Activated T-cell treated with anti-CD3 and anti-CD28 coated beads, Interleukin-2, amount 50 U/mL, for 24 hours (primary cell): ENCODE measurements at regions not wholly inside any gene's neighbourhood (a gene's known extent, or its start where the extent isn't known, plus 50 kb on each side); places are given as distances from the start of the nearest gene placed in this dataset.

ENCODE experiments used
- DNase-seq: peaks from one replicate; pipeline ENCODE4 v3.0.0-alpha.2; 2020
- H3K27ac Mint-ChIP-seq: 2 replicates; pipeline ENCODE4 v1.8.0; 2020; ENCODE audit warnings: mild to moderate bottlenecking, mixed read lengths
- H3K27me3 Mint-ChIP-seq: 2 replicates; pipeline ENCODE4 v1.8.0; 2020; ENCODE audit warnings: mixed read lengths
- H3K36me3 Mint-ChIP-seq: 2 replicates; pipeline ENCODE4 v1.8.0; 2020; ENCODE audit warnings: low read depth, mixed read lengths
- H3K4me1 Mint-ChIP-seq: 2 replicates; pipeline ENCODE4 v1.8.0; 2020; ENCODE audit warnings: low read depth, mixed read lengths
- H3K4me3 Mint-ChIP-seq: 2 replicates; pipeline ENCODE4 v1.8.0; 2020; ENCODE audit warnings: mild to moderate bottlenecking, moderate library complexity, mixed read lengths
- H3K9me3 Mint-ChIP-seq: 2 replicates; pipeline ENCODE4 v1.8.0; 2020; ENCODE audit warnings: mixed read lengths

DNA sequence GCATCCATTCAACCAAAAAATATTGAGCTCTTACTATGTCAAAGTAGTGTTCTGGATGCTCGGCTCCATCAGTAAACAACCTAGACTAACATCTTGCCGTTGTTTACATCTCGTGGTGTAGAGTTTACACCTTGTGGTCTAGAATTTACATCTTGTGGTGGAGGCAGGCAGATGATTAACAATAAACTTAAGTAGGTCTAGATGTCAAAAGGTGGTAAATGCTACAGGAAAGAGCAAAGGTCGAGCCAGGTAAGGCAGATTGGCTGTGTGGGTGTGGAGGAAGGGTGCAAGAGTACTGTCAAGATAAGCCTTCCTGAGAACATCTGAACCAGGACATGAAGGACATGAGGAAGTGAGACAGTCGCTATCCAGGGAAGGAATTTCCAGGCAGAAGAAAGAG lies 88.4 kb upstream of the ESR1 start:
- Mint-ChIP-seq H3K27ac (no peak overlapping the region), H3K36me3 (peaks cover under 1% of the 10 kb centered on the region), H3K4me1 (peaks cover 16% of the 10 kb centered on the region), H3K4me3 (no peak overlapping the region), H3K27me3 (peaks cover 20% of the 10 kb centered on the region), H3K9me3 (peaks cover 5% of the 10 kb centered on the region)
- no peak for DNase-seq

GRCh38 chr6:151721146-151721545 lies 86.3 kb upstream of the ESR1 start:
- Mint-ChIP-seq H3K4me3 (no peak overlapping the region), H3K9me3 (no peaks in the 10 kb centered on the region), H3K4me1 (peaks cover 17% of the 10 kb centered on the region), H3K27ac (no peak overlapping the region), H3K27me3 (peaks cover 20% of the 10 kb centered on the region), H3K36me3 (no peaks in the 10 kb centered on the region)
- no peak for DNase-seq

- Mint-ChIP-seq H3K36me3 (no peaks in the 10 kb centered on the region), H3K4me1 (peaks cover 17% of the 10 kb centered on the region), H3K27me3 (peaks cover 20% of the 10 kb centered on the region), H3K9me3 (no peaks in the 10 kb centered on the region), H3K27ac (no peak overlapping the region), H3K4me3 (no peak overlapping the region)
- DNase-seq, result no peak
Measured at GRCh38 chr6:151721671-151722070, 85.8 kb upstream of the ESR1 start.

DNA sequence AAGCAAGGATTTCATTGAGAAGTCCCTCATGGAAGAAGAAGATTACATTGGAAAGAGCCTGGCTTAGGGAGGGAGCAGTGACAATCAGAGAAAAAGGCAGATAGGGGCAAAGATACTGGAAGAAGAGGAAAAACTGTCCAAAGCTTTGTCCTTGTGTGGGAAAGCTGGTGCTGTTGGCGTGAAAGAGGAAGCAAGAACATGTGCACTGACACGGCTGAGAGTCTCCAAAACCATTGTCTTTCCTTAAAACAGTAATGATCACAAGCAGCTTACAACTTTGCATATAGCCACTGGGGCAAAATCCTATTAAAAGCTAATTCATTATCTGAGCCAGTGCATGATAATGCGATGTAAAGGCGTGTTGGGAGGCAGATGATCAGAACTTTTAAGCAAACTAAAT lies 85.1 kb upstream of the ESR1 start:
- no peaks in the 10 kb centered on the region for H3K36me3 Mint-ChIP-seq

DNA sequence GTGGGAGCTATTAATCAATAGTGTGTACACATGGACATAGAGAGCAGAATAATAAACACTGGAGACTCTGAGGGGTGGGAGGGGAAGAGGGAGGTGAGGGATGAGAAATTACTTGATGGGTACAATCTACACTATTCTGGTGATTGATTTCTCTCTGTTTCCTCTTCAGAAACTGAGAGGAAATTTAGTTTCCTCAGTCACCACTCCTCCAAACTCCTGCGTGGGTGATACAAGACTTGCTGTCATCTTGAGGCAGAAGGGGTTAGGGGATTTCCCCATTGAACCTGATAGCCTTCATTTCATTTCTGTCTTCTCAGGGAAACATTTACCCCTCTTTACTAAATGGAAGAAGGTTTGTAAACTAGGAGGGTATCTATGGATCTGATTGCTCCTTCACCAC lies 84.3 kb upstream of the ESR1 start:
- H3K36me3 Mint-ChIP-seq, result no peaks in the 10 kb centered on the region
- no peak overlapping the region for H3K4me3 Mint-ChIP-seq
- DNase-seq, result no peak
- H3K27ac Mint-ChIP-seq, result no peak overlapping the region
- no peaks in the 10 kb centered on the region for H3K9me3 Mint-ChIP-seq
- peaks cover 17% of the 10 kb centered on the region for H3K4me1 Mint-ChIP-seq
- H3K27me3 Mint-ChIP-seq, result peaks cover 20% of the 10 kb centered on the region

More for the DNA sequence above, 85.1 kb upstream of the ESR1 start:
- Mint-ChIP-seq H3K9me3 (no peaks in the 10 kb centered on the region), H3K4me3 (no peak overlapping the region), H3K27ac (no peak overlapping the region), H3K27me3 (peaks cover 20% of the 10 kb centered on the region), H3K4me1 (peaks cover 17% of the 10 kb centered on the region)
- DNase-seq, result no peak

DNA sequence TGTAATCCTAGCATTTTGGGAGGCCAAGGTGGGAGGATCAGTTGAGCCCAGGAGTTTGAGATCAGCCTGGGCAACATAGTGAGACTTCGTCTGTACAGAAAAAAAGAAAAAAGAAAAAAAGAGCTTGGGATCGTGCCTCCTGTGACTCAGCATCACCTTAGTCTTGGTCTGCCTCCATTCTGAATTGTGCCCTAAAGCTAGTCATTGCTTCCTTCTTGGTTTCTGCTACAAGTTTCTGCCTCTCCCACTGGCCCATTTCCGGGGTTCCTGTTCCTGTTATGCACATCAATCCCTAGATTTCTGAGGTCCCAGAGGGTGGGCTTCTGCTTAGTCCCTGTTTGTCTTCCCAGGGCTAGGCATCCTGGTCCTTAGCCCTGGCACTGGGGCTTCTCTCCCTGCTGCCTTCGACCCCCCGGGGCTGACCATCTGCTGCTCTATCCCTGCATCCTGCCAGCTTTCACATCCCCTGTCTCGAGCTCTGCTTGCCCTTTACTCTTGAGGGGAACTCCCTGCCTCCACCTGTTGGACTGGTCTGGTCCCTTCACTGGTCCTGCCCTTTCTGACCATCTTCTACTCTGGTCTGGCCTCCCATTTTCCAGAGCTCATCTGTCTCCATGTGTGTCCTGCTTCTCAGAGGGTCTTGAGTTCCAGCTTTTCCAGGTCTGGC lies 77.5 kb upstream of the ESR1 start:
- DNase-seq, result no peak
- no peak overlapping the region for H3K4me3 Mint-ChIP-seq
- H3K36me3 Mint-ChIP-seq, result no peaks in the 10 kb centered on the region
- peaks cover 3% of the 10 kb centered on the region for H3K4me1 Mint-ChIP-seq
- H3K27me3 Mint-ChIP-seq, result no peaks in the 10 kb centered on the region
- H3K27ac Mint-ChIP-seq, result no peak overlapping the region
- peaks cover 2% of the 10 kb centered on the region for H3K9me3 Mint-ChIP-seq

GRCh38 chr6:151730496-151730870 lies 77.0 kb upstream of the ESR1 start:
- H3K9me3 Mint-ChIP-seq, result peaks cover 2% of the 10 kb centered on the region

DNA sequence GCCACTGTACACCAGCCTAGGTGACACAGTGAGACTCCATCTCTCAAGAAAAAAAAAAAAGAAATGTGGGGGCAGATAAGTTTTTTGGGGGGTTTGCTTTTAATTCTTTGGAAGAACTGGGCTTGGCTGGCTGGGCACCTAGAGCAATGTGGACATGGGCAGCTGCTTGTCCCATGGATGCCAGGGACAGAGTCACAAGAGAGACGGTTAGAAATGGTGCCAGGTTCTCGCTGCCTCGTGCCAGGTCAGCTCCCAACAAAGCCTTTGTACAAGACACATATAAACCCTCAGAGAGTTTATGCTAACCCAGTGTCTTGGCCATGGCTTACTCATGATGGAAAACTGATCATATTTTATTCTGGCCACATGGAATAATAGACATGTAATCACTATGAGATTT lies 76.2 kb upstream of the ESR1 start:
- H3K36me3 Mint-ChIP-seq, result no peaks in the 10 kb centered on the region
- H3K4me3 Mint-ChIP-seq, result no peak overlapping the region
- DNase-seq, result no peak
- H3K9me3 Mint-ChIP-seq, result peaks cover 2% of the 10 kb centered on the region
- H3K4me1 Mint-ChIP-seq, result no peaks in the 10 kb centered on the region
- H3K27me3 Mint-ChIP-seq, result no peaks in the 10 kb centered on the region
- H3K27ac Mint-ChIP-seq, result no peak overlapping the region

More at GRCh38 chr6:151730496-151730870, 77.0 kb upstream of the ESR1 start:
- H3K27me3 Mint-ChIP-seq, result no peaks in the 10 kb centered on the region
- H3K36me3 Mint-ChIP-seq, result no peaks in the 10 kb centered on the region
- no peak overlapping the region for H3K27ac Mint-ChIP-seq
- H3K4me1 Mint-ChIP-seq, result peaks cover 3% of the 10 kb centered on the region
- H3K4me3 Mint-ChIP-seq, result no peak overlapping the region
- DNase-seq, result no peak

DNA sequence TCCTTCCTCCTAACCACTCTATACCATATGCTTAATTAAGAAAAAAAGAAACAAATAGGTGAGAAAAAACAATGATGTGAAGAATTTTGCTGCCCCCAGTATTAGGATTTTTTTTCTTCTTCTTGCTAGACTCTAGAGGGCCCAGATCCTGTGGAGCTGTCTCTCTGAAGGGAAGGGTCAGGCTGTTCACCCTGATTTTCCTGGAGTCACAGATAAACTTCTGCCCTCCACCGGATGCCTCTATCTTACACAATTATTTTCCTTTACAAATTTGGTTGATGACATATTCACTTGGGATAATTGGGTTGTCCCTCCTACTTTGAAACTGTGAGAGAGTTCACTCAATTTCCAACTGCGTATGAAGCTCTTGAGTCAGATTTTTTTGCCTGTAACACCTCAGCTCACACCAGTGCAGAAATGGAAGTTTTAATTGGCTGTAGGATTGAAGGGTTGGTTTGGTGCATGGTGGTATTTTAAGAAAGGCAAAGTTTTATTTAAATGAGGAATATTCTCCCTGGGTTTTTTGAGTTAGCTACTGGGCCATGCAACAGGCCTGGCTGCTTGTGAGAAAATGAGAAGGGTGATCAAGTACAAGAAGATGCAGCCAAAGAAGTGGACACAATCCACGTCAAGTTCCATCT lies 73.7 kb upstream of the ESR1 start:
- Mint-ChIP-seq H3K9me3 (peaks cover 2% of the 10 kb centered on the region), H3K27me3 (peaks cover 7% of the 10 kb centered on the region), H3K4me1 (no peaks in the 10 kb centered on the region), H3K27ac (no peak overlapping the region), H3K4me3 (no peak overlapping the region), H3K36me3 (no peaks in the 10 kb centered on the region)
- no peak for DNase-seq

- no peaks in the 10 kb centered on the region for H3K36me3 Mint-ChIP-seq
- H3K4me1 Mint-ChIP-seq, result no peaks in the 10 kb centered on the region
- H3K9me3 Mint-ChIP-seq, result no peaks in the 10 kb centered on the region
Measured at GRCh38 chr6:151738267-151738666, 69.2 kb upstream of the ESR1 start.

DNA sequence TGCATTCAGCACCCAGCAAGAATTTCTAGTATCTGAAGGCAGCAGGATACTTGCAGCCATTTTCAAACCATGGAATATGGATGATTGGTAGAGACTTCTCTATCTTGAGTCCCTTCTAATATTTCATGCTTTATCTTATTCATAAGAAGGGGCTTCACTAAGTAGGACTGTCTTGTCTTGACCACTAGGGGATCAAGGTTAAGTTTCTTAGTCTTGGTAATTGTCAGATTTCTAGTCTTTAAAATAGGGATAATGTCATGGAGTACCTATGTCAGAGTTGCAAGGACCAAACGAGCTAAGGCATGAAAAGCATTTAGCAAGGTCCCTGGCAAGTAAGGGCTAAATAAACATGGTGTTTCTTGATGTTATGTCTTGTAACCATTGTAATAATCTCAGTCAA lies 68.5 kb upstream of the ESR1 start:
- Mint-ChIP-seq H3K4me3 (no peak overlapping the region), H3K36me3 (no peaks in the 10 kb centered on the region), H3K4me1 (no peaks in the 10 kb centered on the region), H3K9me3 (no peaks in the 10 kb centered on the region), H3K27me3 (peaks cover 15% of the 10 kb centered on the region), H3K27ac (no peak overlapping the region)
- no peak for DNase-seq

More at GRCh38 chr6:151738267-151738666, 69.2 kb upstream of the ESR1 start:
- Mint-ChIP-seq H3K4me3 (no peak overlapping the region), H3K27ac (no peak overlapping the region), H3K27me3 (peaks cover 15% of the 10 kb centered on the region)
- DNase-seq, result no peak

DNA sequence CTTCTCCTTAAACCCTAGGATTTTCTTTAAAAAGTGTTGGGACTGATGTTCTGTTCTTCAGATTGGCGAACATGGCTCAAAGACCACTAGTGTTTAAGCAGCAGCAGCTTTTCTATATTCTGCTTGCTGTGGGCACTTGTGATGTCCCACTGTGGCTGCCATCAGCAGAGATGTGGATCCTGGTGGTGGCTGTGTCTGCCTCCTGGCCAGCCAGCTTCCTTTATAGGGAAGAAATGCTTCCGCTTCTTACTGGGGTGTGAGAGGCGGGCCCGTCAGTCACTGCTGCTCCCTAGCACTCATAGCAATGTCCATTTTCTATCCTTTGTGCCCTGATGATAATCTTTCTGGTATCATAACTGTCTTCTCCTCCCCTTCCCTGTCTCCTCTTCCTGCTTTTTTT lies 66.7 kb upstream of the ESR1 start:
- Mint-ChIP-seq H3K4me3 (no peak overlapping the region), H3K27ac (no peak overlapping the region), H3K27me3 (peaks cover 17% of the 10 kb centered on the region), H3K9me3 (peaks cover 2% of the 10 kb centered on the region), H3K36me3 (no peaks in the 10 kb centered on the region), H3K4me1 (no peaks in the 10 kb centered on the region)
- DNase-seq, result no peak

DNA sequence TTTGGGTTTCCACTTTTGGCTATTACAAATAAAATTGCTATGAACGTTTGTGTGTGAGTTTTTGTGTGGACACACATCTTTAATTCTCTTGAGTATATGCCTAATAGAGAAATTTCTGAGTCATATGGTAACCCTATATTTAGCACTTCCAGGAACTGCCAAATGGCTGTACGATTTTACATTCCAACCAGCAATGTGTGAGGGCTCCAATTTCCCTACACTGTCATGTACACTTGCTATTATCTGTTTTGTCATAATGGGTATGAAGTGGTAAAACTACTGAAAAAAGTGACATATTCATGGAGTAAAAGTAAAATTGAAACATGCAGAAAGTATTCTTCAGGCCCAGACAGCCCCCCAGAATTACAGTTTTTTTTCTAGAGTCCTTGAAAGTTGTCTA lies 59.6 kb upstream of the ESR1 start:
- Mint-ChIP-seq H3K36me3 (no peaks in the 10 kb centered on the region), H3K27me3 (peaks cover 10% of the 10 kb centered on the region), H3K4me1 (no peaks in the 10 kb centered on the region), H3K27ac (no peak overlapping the region), H3K4me3 (no peak overlapping the region), H3K9me3 (peaks cover 4% of the 10 kb centered on the region)
- DNase-seq, result no peak

DNA sequence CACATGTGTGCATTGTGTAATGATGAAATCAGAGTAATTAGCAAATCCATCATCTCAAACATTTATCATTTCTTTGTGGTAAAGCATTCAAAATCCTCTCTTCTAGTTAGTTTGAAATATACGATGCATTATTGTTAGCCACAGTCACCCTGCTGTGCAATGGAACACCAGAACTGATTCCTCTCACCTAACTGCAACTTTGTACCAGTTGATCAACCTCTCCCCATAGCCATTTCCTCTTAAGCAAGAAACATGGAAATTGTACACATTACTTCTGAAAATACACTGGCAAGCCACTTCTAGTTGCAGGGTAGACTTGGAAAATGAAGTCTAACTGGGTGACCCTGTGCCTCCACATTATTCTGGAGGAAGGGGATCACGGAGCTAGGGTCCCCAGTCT lies 58.1 kb upstream of the ESR1 start:
- DNase-seq, result no peak
- Mint-ChIP-seq H3K36me3 (no peaks in the 10 kb centered on the region), H3K9me3 (peaks cover 4% of the 10 kb centered on the region), H3K4me1 (no peaks in the 10 kb centered on the region), H3K27ac (no peak overlapping the region), H3K4me3 (no peak overlapping the region), H3K27me3 (peaks cover 7% of the 10 kb centered on the region)

DNA sequence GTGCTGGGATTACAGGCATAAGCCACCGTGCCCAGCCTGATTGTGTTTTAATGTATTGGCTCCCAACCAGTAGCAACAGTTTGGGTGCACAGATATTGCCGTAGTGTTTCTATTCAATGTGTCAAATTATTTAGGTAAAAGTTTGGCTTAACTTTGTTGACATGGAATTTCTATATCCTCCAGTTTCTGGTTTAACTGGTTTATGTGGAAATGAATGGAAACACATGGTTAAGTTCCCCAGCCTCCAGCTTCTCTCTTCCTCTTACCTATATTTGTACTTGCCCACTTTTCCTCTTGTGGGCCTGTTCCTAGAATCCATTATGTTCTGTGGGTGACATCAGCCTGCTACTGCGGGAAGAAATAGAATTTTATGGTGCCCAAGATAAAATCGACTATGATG lies 53.9 kb upstream of the ESR1 start:
- Mint-ChIP-seq H3K27me3 (peaks cover 6% of the 10 kb centered on the region), H3K9me3 (no peaks in the 10 kb centered on the region), H3K4me1 (peaks cover 16% of the 10 kb centered on the region), H3K27ac (no peak overlapping the region), H3K4me3 (no peak overlapping the region), H3K36me3 (no peaks in the 10 kb centered on the region)
- DNase-seq, result no peak
